ENCODE measurements at regions not wholly inside any gene's neighbourhood (a gene's known extent, or its start where the extent isn't known, plus 50 kb on each side); places are given as distances from the start of the nearest gene placed in this dataset.

GRCh38 chr11:28677721-28678120 is 569.5 kb downstream of the METTL15 start:
- no peak for DNase-seq (ENCODE audit: low read depth)

- no peak for DNase-seq (ENCODE audit: low read depth)
Observed at GRCh38 chr11:28675183-28675582, 567.0 kb downstream of the METTL15 start.

GRCh38 chr11:28674433-28675103 is 566.4 kb downstream of the METTL15 start:
- DNase-seq (ENCODE audit: low read depth) = peak; percentile 78

- DNase-seq (ENCODE audit: low read depth) = peak; percentile 71
Observed at GRCh38 chr11:28673691-28674432, 565.7 kb downstream of the METTL15 start.

- no peak for DNase-seq (ENCODE audit: low read depth)
Observed at GRCh38 chr11:28671274-28671673, 563.1 kb downstream of the METTL15 start.

GRCh38 chr11:28666632-28667031 is 558.4 kb downstream of the METTL15 start:
- peak; percentile 14 for DNase-seq (ENCODE audit: low read depth)

GRCh38 chr11:28659716-28660348 is 551.6 kb downstream of the METTL15 start:
- DNase-seq (ENCODE audit: low read depth) = no peak

GRCh38 chr11:28657378-28658030 is 549.3 kb downstream of the METTL15 start:
- no peak for DNase-seq (ENCODE audit: low read depth)

- DNase-seq (ENCODE audit: low read depth) = no peak
Observed at GRCh38 chr11:28654191-28654590, 546.0 kb downstream of the METTL15 start.

GRCh38 chr11:28649922-28650321 is 541.7 kb downstream of the METTL15 start:
- DNase-seq (ENCODE audit: low read depth) = no peak

- DNase-seq (ENCODE audit: low read depth) = no peak
Observed at GRCh38 chr11:28636566-28636965, 528.4 kb downstream of the METTL15 start.

GRCh38 chr11:28636033-28636432 is 527.8 kb downstream of the METTL15 start:
- DNase-seq (ENCODE audit: low read depth) = no peak

- no peak for DNase-seq (ENCODE audit: low read depth)
Observed at GRCh38 chr11:28632338-28632737, 524.1 kb downstream of the METTL15 start.

- no peak for DNase-seq (ENCODE audit: low read depth)
Observed at GRCh38 chr11:28631148-28631547, 523.0 kb downstream of the METTL15 start.

- no peak for DNase-seq (ENCODE audit: low read depth)
Observed at GRCh38 chr11:28629235-28629634, 521.0 kb downstream of the METTL15 start.

- no peak for DNase-seq (ENCODE audit: low read depth)
Observed at GRCh38 chr11:28628412-28628811, 520.2 kb downstream of the METTL15 start.

- DNase-seq (ENCODE audit: low read depth) = no peak
Observed at GRCh38 chr11:28627690-28628255, 519.6 kb downstream of the METTL15 start.

GRCh38 chr11:28625532-28625931 is 517.3 kb downstream of the METTL15 start:
- DNase-seq (ENCODE audit: low read depth) = no peak

GRCh38 chr11:28621753-28622152 is 513.6 kb downstream of the METTL15 start:
- DNase-seq (ENCODE audit: low read depth) = no peak

GRCh38 chr11:28619846-28620540 is 511.8 kb downstream of the METTL15 start:
- DNase-seq (ENCODE audit: low read depth) = no peak

- no peak for DNase-seq (ENCODE audit: low read depth)
Observed at GRCh38 chr11:28618416-28618815, 510.2 kb downstream of the METTL15 start.
